Endothelial cell of umbilical vein (primary cell): ENCODE measurements at regions not wholly inside any gene's neighbourhood (a gene's known extent, or its start where the extent isn't known, plus 50 kb on each side); places are given as distances from the start of the nearest gene placed in this dataset.

Source experiments
- CTCF ChIP-seq, 2 donors: IDR thresholded peaks; 1 replicate in 1 of 2; 2 replicates in 1 of 2; pipeline ENCODE4 v1.5.1; 2011; ENCODE audit warnings: low read length in 2 of 2, mild to moderate bottlenecking in 2 of 2, moderate library complexity in 2 of 2, control low read depth in 1 of 2, inconsistent platforms in 1 of 2, low read depth in 1 of 2; ENCODE audit not compliant: insufficient read depth in 1 of 2; ENCODE audit errors: extremely low read depth in 1 of 2
- EZH2 ChIP-seq: IDR thresholded peaks from 2 replicates; pipeline ENCODE4 v1.6.1; 2012; ENCODE audit warnings: borderline replicate concordance, low read depth, mild to moderate bottlenecking, moderate library complexity, low read length, inconsistent platforms; ENCODE audit not compliant: severe bottlenecking
- JUN ChIP-seq: IDR thresholded peaks from 2 replicates; pipeline ENCODE4 v1.6.1; 2011; ENCODE audit warnings: borderline replicate concordance, low read depth; ENCODE audit not compliant: insufficient read length, insufficient read depth

- TF ChIP-seq CTCF (IDR thresholded peaks at IDR 0.05; ENCODE audit: extremely low read depth in 1 of 2, insufficient read depth in 1 of 2, low read depth in 1 of 2, low read length in 2 of 2), result no peak
- TF ChIP-seq EZH2, result no peak
- peak; percentile 47 for TF ChIP-seq JUN
Observed at GRCh38 chr6:100269189-100269588, 195.5 kb downstream of the SIM1 start.
